GM03348 (cell line): ENCODE measurements at regions not wholly inside any gene's neighbourhood (a gene's known extent, or its start where the extent isn't known, plus 50 kb on each side); places are given as distances from the start of the nearest gene placed in this dataset.

Source experiments
- DNase-seq: peaks from one replicate; pipeline ENCODE4 v3.0.0; 2012; ENCODE audit warnings: low spot score

DNA sequence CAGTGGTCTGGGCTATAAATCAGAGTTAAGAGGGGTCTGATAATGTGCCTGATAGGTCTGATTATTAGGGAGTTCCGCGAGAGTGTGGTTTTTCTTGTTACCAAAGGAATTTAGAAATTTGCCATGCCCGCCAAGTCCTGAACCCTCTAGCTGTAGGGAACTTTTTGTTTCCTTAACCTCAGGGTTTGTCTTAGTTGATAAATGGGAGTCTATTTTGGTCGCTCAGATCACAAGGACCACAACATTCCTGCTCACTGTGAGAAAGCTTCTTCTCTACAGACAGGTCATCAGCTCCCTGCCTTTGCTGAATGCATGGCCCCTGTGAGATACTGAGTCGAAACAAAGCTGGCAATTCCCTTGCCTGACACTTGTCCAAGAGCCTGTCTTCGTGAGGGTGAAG lies 497.8 kb downstream of the HS3ST4 start:
- DNase-seq: no peak

GRCh38 chr16:26194526-26194925 lies 502.8 kb downstream of the HS3ST4 start:
- no peak for DNase-seq

DNA sequence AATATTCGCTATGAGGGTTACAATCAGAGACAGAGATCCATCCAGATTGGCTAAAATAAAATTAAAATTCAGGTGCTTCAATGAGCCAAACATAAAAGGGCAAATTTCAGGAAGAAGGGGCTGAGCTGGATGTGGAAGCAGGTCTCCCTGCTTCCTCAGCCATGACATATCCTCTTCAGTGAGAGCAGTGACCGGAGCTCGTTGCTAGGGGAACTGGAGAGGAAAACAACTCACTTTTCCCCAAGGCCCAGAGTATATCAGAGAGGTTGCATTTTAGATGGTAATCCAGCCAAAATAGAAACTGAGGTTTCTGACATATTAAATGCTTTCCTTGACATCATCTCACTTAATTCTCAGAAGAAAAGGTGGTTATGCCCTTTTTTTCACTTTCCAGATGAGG lies 503.5 kb downstream of the HS3ST4 start:
- no peak for DNase-seq

DNA sequence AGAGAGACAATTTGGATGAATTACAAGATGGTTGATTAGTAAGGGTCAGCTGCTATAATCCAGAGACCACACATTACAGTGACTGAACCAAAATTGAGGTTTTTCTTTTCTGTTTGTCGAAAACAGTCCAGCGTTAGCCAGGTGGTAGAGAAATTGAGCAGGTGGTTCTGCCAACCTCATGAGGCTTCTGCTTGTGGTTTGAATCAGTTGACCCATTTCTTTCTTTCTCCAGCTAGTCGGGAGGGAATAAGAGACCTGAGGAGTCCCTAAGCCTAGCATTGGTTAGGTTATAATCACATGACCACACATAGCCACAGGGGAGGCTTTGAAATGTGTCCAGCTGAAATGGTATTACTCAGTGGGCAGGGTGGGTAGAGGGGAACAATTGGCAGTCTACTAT lies 504.6 kb downstream of the HS3ST4 start:
- DNase-seq: no peak

GRCh38 chr16:26196802-26197201 lies 505.0 kb downstream of the HS3ST4 start:
- DNase-seq: no peak

GRCh38 chr16:26197707-26198106 lies 505.9 kb downstream of the HS3ST4 start:
- DNase-seq: no peak

DNA sequence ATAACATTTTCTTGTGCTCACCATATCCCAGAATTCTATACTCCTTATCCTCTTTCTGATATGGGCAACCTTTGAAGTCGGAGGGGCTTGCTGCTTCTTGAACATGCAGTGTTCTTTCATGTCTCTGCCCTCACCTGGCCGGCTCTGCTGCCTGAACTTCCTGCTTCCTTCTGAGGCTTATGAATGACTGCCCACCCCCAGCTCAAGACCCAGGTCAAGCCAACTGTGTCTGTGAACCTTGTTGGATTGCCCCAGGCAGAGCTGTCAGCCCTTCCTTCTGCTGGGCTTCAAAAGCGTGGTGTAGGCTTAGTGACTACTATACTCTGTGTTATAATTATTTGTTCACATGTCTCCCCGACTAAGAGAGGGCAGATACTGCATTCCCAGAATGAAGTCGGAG lies 506.5 kb downstream of the HS3ST4 start:
- DNase-seq: no peak

GRCh38 chr16:26204138-26204537 lies 512.4 kb downstream of the HS3ST4 start:
- no peak for DNase-seq

GRCh38 chr16:26211542-26211941 lies 519.8 kb downstream of the HS3ST4 start:
- no peak for DNase-seq

GRCh38 chr16:26212599-26212998 lies 520.8 kb downstream of the HS3ST4 start:
- no peak for DNase-seq

DNA sequence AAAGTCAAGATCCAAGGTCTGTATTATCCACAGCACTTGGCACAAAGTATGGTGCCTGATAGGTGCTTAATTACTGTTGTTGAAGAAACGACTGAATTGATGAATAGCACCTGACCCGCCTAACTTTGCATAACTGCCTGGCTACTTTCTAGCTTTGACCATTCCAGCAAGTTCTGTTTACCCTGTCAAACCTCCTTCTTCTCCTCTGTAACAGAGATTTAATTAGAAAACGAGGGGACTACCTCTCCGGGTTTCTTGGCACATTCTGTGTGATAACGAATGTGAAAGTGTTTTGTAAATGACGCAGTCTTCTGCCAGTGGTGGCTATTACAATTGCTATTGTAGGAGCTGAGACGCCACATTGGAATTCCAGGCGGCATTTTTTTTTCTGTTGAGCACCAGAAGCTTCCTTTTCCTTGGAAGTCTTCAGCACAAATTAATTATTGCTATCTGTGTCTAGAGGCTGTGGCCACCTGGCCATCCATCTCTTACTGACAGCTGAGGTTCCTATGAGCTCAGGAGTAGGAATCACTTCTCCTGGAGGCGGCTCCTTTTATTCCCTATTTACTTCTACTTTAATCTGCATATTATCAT lies 522.9 kb downstream of the HS3ST4 start:
- DNase-seq: no peak

DNA sequence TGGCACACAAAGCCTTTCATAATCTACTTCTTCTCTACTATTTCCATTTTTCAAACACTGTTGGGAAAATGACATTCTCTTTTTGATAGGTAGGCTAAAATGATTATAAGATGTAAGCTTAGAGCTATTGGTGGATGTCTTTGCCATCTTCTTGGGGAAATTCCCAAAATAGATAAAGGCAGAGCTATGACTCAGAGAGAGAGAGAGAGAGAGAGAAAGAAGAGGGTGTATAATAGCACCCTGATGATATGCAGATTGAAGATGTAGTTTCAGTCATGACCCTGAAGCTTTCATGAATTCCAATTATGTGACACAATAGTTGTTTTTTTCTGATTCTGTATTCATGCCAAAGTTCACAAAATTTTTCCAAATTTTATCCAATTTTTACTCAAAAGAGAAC lies 529.1 kb downstream of the HS3ST4 start:
- DNase-seq: no peak

DNA sequence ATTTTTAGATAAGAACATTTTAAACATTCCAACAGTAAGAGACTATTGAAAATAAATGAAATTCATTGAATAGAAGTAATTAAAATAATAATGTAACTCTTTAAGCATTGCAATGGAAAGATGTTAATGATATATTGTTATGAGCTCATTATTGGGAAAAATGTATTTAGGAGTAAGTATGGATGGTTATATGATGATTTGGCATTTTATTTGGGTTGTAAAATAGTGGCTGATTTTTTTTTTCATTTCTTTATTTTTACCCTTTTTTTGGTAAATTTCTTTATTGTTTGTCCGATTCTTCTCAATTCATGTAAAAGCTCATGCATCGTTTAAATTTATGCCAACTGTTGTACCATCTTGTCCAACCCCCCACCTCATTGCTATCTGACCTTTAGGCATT lies 539.9 kb downstream of the HS3ST4 start:
- DNase-seq: no peak

DNA sequence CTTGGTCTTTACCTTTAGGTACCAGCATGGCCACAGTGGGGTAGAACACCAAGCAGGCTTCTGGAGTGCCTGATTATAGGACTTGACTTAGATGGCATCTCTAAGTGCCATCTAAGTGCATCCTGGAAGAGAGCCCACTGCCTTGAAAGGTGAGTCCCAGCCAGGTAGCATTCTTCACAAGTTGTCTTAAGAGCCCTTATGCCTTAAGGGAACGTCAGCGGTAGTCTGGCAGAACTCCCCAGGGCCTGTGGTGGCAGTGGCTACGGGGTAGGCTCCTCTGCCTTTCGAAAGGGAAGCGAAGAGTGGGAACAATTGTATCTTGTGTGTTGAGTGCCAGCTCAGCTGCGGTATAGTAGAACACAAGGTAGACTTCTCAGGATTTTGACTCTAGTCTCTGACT lies 549.0 kb downstream of the HS3ST4 start:
- DNase-seq: no peak

DNA sequence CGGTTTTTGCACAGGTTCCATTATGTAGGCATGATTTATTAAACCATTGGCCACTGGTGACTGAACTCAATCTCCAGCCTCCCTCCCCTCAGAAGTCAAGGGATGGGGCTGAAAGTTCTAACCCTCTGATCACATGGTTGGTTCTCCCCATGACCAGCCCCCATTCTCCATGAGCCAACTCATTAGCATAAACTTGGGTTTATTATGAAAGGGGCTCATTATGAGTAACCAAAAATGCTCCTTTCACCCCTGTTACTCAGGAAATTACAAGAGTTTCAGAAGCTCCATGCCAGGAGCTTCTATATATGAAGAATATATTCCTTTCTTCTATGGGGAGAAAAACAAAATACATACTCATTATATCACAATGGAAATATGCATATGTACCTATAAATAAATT lies 555.3 kb downstream of the HS3ST4 start:
- DNase-seq: no peak

GRCh38 chr16:26252598-26252997 lies 560.8 kb downstream of the HS3ST4 start:
- DNase-seq: no peak

DNA sequence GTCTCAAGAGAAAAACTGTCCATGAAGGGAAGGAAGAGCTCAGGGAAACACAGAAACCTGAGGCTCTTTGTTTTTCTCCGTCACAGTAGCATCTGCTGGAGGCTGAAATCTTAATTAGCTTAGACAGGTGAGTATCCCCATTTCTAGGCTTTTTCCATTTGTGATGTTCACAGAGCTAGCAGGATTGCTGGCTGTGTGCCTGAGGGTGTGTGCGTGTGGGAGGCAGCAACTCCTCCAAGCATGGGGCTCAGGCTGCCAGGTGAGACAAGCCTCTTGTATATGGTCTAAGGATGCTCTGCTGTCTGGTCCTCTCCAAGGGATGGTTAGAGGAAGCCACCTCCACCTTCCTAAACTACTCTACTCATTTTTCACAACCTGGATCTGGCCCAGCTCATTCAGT lies 569.9 kb downstream of the HS3ST4 start:
- DNase-seq: no peak

- DNase-seq: no peak
Observed at GRCh38 chr16:26263406-26263805, 571.6 kb downstream of the HS3ST4 start.

- DNase-seq: no peak
Observed at GRCh38 chr16:26267641-26268040, 575.9 kb downstream of the HS3ST4 start.

- no peak for DNase-seq
Observed at GRCh38 chr16:26269673-26270072, 577.9 kb downstream of the HS3ST4 start.

GRCh38 chr16:26273607-26274006 lies 581.8 kb downstream of the HS3ST4 start:
- no peak for DNase-seq

GRCh38 chr16:26275021-26275590 lies 583.3 kb downstream of the HS3ST4 start:
- no peak for DNase-seq

- no peak for DNase-seq
Observed at GRCh38 chr16:26276289-26276688, 584.5 kb downstream of the HS3ST4 start.

DNA sequence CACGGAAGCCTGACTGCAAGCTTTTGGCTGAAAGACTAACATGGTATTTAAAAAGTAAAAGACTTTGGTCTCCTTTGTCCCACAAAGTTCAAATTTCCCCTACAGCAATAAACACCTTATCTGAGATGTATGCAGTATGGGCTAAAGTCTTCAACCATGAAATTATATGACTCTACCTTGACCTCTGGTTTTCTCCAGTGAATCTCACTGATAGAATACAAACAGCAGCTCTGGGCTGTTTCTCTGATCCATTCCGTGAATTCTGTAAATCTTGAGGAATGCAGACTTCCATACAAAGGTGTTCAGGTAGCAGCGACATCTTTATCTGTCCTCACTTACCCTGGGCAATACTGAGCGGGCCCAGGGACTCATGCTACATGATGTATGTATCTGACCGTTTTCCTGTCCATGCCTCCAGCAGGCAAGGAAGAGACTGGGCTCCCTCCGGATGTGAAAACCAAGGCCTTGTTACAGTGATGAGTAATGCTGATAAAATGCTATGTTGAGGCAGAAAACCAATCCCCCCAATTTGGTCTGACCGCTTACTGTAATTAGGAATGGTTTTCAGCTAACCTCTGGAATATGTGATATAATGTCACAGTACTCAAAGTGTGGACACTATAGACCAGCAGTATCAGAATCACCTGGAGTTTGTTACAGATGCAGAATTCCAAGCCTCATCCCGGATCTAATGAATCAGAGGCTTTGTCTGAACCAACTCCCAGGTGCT lies 589.8 kb downstream of the HS3ST4 start:
- no peak for DNase-seq
